ENCODE measurements at regions not wholly inside any gene's neighbourhood (a gene's known extent, or its start where the extent isn't known, plus 50 kb on each side); places are given as distances from the start of the nearest gene placed in this dataset.

GRCh38 chr9:2298217-2298616 is 283.1 kb downstream of the SMARCA2 start:
- dilution Hi-C loops (cut with HindIII; ENCODE audit: low sequenced_read_pairs, unreplicated experiment), result no loop called here

More at GRCh38 chr9:2298217-2298616, 283.1 kb downstream of the SMARCA2 start:
- POLR2A ChIA-PET (ENCODE audit: unreplicated experiment), result no interaction called here
- no peaks in the 10 kb centered on the region for H3K9me1 ChIP-seq (ENCODE audit: insufficient read depth, low read length)
- H3K18ac ChIP-seq (ENCODE audit: low read depth, low read length), result no peak overlapping the region
- no peak overlapping the region for H3K4ac ChIP-seq (ENCODE audit: low read depth, low read length)
- 29% methylated on average over 1 of the region's 1 CpG; no CpG with 5 or more reads in 1 of the 2 experiments for WGBS, 2 experiments (ENCODE audit: extremely low coverage in 2 of 2, insufficient read length in 1 of 2)
- no peak overlapping the region for H3K56ac ChIP-seq (ENCODE audit: extremely low read depth, insufficient read depth, low read length)
- in situ Hi-C loops (cut with MboI; ENCODE audit: low sequenced_read_pairs), result no loop called here
- no peak overlapping the region for H4K8ac ChIP-seq (ENCODE audit: low read depth in 2 of 2, low read length in 2 of 2)
- H3K14ac ChIP-seq (replicated peaks; ENCODE audit: low read depth, low read length), result no peak overlapping the region
- no peak overlapping the region for H2BK20ac ChIP-seq (ENCODE audit: low read depth, low read length)
- H4K91ac ChIP-seq (ENCODE audit: insufficient read depth, low read depth, low read length), result no peak overlapping the region
- H4K20me1 ChIP-seq (ENCODE audit: insufficient read depth, low read length), result no peaks in the 10 kb centered on the region
- H3K36me3 ChIP-seq (ENCODE audit: control insufficient read depth, insufficient read depth, low read length), result no peaks in the 10 kb centered on the region
- no peak for ATAC-seq (ENCODE audit: low read depth)
- H3K9ac ChIP-seq (ENCODE audit: low read depth, low read length), result no peak overlapping the region
- CTCF ChIA-PET, result no interaction called here
- no peak overlapping the region for H2AFZ ChIP-seq (replicated peaks; ENCODE audit: low read length, poor library complexity)
- H2BK120ac ChIP-seq (ENCODE audit: low read depth, low read length), result no peak overlapping the region
- no peak overlapping the region for H2BK5ac ChIP-seq (ENCODE audit: low read depth, low read length, poor library complexity, severe bottlenecking)
- no peaks in the 10 kb centered on the region; the same call in 1 of the 2 replicates for H3K9me3 ChIP-seq (ENCODE audit: control insufficient read depth, insufficient read depth, low read length)
- intact Hi-C loops (cut with micrococcal nuclease), result no loop called here
- DNase-seq, result no peak
- no peaks in the 10 kb centered on the region; the same call in 1 of the 2 replicates for H3K27me3 ChIP-seq (ENCODE audit: control insufficient read depth, insufficient read depth, low read length)
- H2BK15ac ChIP-seq (ENCODE audit: low read depth, low read length), result no peak overlapping the region
- H3K23ac ChIP-seq (ENCODE audit: low read depth, low read length), result no peak overlapping the region
- no peak overlapping the region for H3K4me2 ChIP-seq (ENCODE audit: low read depth, low read length)
- no peak overlapping the region for H2AK9ac ChIP-seq (replicated peaks; ENCODE audit: low read depth, low read length, poor library complexity)
- H2AK5ac ChIP-seq (ENCODE audit: low read depth, low read length), result no peak overlapping the region
- no peak for TF ChIP-seq BHLHE40 (IDR thresholded peaks at IDR 0.05; ENCODE audit: low read depth, low read length)
- TF ChIP-seq CHD1 (IDR thresholded peaks at IDR 0.05; ENCODE audit: low read depth, low read length), result no peak
- TF ChIP-seq FOS (IDR thresholded peaks at IDR 0.05; ENCODE audit: low read depth, low read length), result no peak
- TF ChIP-seq ELK1 (IDR thresholded peaks at IDR 0.05; ENCODE audit: borderline replicate concordance, low read depth, low read length), result no peak
- no peak for TF ChIP-seq SMC3 (IDR thresholded peaks at IDR 0.05; ENCODE audit: low read depth, low read length)
- no peak for TF ChIP-seq MAZ (IDR thresholded peaks at IDR 0.05; ENCODE audit: borderline replicate concordance, low read depth, low read length)
- TF ChIP-seq NFE2L2 (IDR thresholded peaks at IDR 0.05; ENCODE audit: low read depth, low read length), result no peak
- TF ChIP-seq POLR2A (IDR thresholded peaks at IDR 0.05; ENCODE audit: low read depth, low read length), result no peak
- no peak for TF ChIP-seq MXI1 (IDR thresholded peaks at IDR 0.05; ENCODE audit: borderline replicate concordance, low read depth, low read length)
- no peak for TF ChIP-seq RCOR1 (IDR thresholded peaks at IDR 0.05; ENCODE audit: insufficient replicate concordance, low read length)
- no peak for TF ChIP-seq USF2 (IDR thresholded peaks at IDR 0.05; ENCODE audit: low read depth, low read length)
- no peak for TF ChIP-seq MAFK (IDR thresholded peaks at IDR 0.05; ENCODE audit: low read depth, low read length)
- TF ChIP-seq RFX5 (IDR thresholded peaks at IDR 0.05; ENCODE audit: low read depth, low read length), result no peak
- TF ChIP-seq RAD21 (IDR thresholded peaks at IDR 0.05; ENCODE audit: low read length), result no peak
- no peak for TF ChIP-seq CEBPB (IDR thresholded peaks at IDR 0.05; ENCODE audit: low read depth, low read length)
- TF ChIP-seq CTCF (conservative IDR thresholded peaks at IDR 0.05; ENCODE audit: low read depth, low read length), result no peak
- BruUV-seq (replicated peaks), result no TSS peak
- no peak overlapping the region for H3K27ac ChIP-seq (ENCODE audit: insufficient read depth, low read length)
- no peaks in the 10 kb centered on the region for H3K79me1 ChIP-seq (ENCODE audit: low read depth in 1 of 2, low read length in 2 of 2)
- H3K4me1 ChIP-seq (ENCODE audit: control insufficient read depth, insufficient read depth, low read length), result no peaks in the 10 kb centered on the region; the same call in 1 of the 2 replicates
- no peak overlapping the region for H4K5ac ChIP-seq (ENCODE audit: low read depth, low read length)
- H3K4me3 ChIP-seq (ENCODE audit: insufficient read depth, low read depth, low read length), result no peak overlapping the region

All from IMR-90 (cell line).